ENCODE measurements at regions not wholly inside any gene's neighbourhood (a gene's known extent, or its start where the extent isn't known, plus 50 kb on each side); places are given as distances from the start of the nearest gene placed in this dataset.

- CTCF ChIA-PET, result no interaction called here
- H3K36me3 ChIP-seq (ENCODE audit: control insufficient read depth in 1 of 2, insufficient read depth in 2 of 2, low read length in 2 of 2), result no peaks in the 10 kb centered on the region
- H3K4me2 ChIP-seq (ENCODE audit: low read length), result no peak overlapping the region
- H3K27me3 ChIP-seq (ENCODE audit: insufficient read depth, low read length), result no peaks in the 10 kb centered on the region
- BruUV-seq (replicated peaks), result no TSS peak
- H3K4me1 ChIP-seq (ENCODE audit: control insufficient read depth in 1 of 2, insufficient read depth in 2 of 2, low read length in 2 of 2), result no peaks in the 10 kb centered on the region
- H2AFZ ChIP-seq (ENCODE audit: low read depth, low read length, poor library complexity, severe bottlenecking), result no peak overlapping the region
- POLR2A ChIA-PET, result no interaction called here
- no peaks in the 10 kb centered on the region for H3K79me2 ChIP-seq (ENCODE audit: insufficient read depth, low read length)
- intact Hi-C loops (cut with micrococcal nuclease), result no loop called here
- RAD21 ChIA-PET (ENCODE audit: low non-redundant PET in 1 of 2, low total read pairs in 2 of 2, uncharacterized antibody in 2 of 2, unreplicated experiment in 2 of 2), result no interaction called here
- DNase-seq (ENCODE audit: low read depth, low spot score) (no peak), ATAC-seq (no peak)
- H4K20me1 ChIP-seq (ENCODE audit: insufficient read depth), result no peaks in the 10 kb centered on the region
- no peak overlapping the region for H3K4me3 ChIP-seq (replicated peaks in 1 of 2; ENCODE audit: low read depth in 1 of 2, low read length in 2 of 2)
- H3K9me2 ChIP-seq (ENCODE audit: insufficient read depth), result no peaks in the 10 kb centered on the region
- H3K9ac ChIP-seq (ENCODE audit: low read length), result no peak overlapping the region
- no peaks in the 10 kb centered on the region for H3K9me3 ChIP-seq (ENCODE audit: control insufficient read depth in 1 of 2, insufficient read depth in 1 of 2, low read depth in 1 of 2, low read length in 2 of 2)
- H3K27ac ChIP-seq (ENCODE audit: low read depth, low read length), result no peak overlapping the region
- TF ChIP-seq ATF3 (IDR thresholded peaks at IDR 0.05) (no peak), POLR2AphosphoS5 (IDR thresholded peaks at IDR 0.05; ENCODE audit: low read depth, low read length) (no peak), JUND (IDR thresholded peaks at IDR 0.05) (no peak), ZNF274 (IDR thresholded peaks at IDR 0.05; ENCODE audit: low read depth, low read length) (no peak), FOSL1 (IDR thresholded peaks at IDR 0.05; ENCODE audit: low read depth) (no peak), EGR1 (IDR thresholded peaks at IDR 0.05; ENCODE audit: low read depth) (no peak), EZH2 (IDR thresholded peaks at IDR 0.05) (no peak), TCF7L2 (IDR thresholded peaks at IDR 0.05; ENCODE audit: borderline replicate concordance, extremely low read depth, insufficient read depth, insufficient read length) (no peak)
Measured at GRCh38 chrX:42491137-42491907, 286.6 kb downstream of the PPP1R2C start.

GRCh38 chrX:42490111-42490510 is 287.9 kb downstream of the PPP1R2C start:
- ChIA-PET RAD21 (ENCODE audit: low non-redundant PET in 1 of 2, low total read pairs in 2 of 2, uncharacterized antibody in 2 of 2, unreplicated experiment in 2 of 2) (no interaction called here), POLR2A (no interaction called here), CTCF (no interaction called here)
- Histone ChIP-seq H3K9ac (ENCODE audit: low read length) (no peak overlapping the region), H3K4me2 (ENCODE audit: low read length) (no peak overlapping the region), H2AFZ (ENCODE audit: low read depth, low read length, poor library complexity, severe bottlenecking) (no peak overlapping the region), H3K27me3 (ENCODE audit: insufficient read depth, low read length) (no peaks in the 10 kb centered on the region), H3K79me2 (ENCODE audit: insufficient read depth, low read length) (no peaks in the 10 kb centered on the region), H3K4me1 (ENCODE audit: control insufficient read depth in 1 of 2, insufficient read depth in 2 of 2, low read length in 2 of 2) (peaks cover 0 to 5% of the 10 kb centered on the region in 2 experiments; a peak in 1 of 4 replicates), H3K27ac (ENCODE audit: low read depth, low read length) (no peak overlapping the region), H3K9me2 (ENCODE audit: insufficient read depth) (no peaks in the 10 kb centered on the region), H3K4me3 (replicated peaks in 1 of 2; ENCODE audit: low read depth in 1 of 2, low read length in 2 of 2) (no peak overlapping the region), H3K36me3 (ENCODE audit: control insufficient read depth in 1 of 2, insufficient read depth in 2 of 2, low read length in 2 of 2) (no peaks in the 10 kb centered on the region), H3K9me3 (ENCODE audit: control insufficient read depth in 1 of 2, insufficient read depth in 1 of 2, low read depth in 1 of 2, low read length in 2 of 2) (no peaks in the 10 kb centered on the region), H4K20me1 (ENCODE audit: insufficient read depth) (no peaks in the 10 kb centered on the region)
- no peak for ATAC-seq
- no TSS peak for BruUV-seq (replicated peaks)
- intact Hi-C loops (cut with micrococcal nuclease), result no loop called here
- DNase-seq (ENCODE audit: low read depth, low spot score), result no peak
- no peak for TF ChIP-seq YY1 (IDR thresholded peaks at IDR 0.05; ENCODE audit: extremely low read depth, insufficient replicate concordance, low read depth, low read length)
- TF ChIP-seq EGR1 (IDR thresholded peaks at IDR 0.05; ENCODE audit: low read depth), result no peak
- no peak for TF ChIP-seq EZH2 (IDR thresholded peaks at IDR 0.05)
- no peak for TF ChIP-seq CBX3 (IDR thresholded peaks at IDR 0.05; ENCODE audit: low read depth)
- no peak for TF ChIP-seq ZNF274 (IDR thresholded peaks at IDR 0.05; ENCODE audit: low read depth, low read length)
- TF ChIP-seq SIN3A (IDR thresholded peaks at IDR 0.05; ENCODE audit: low read depth), result no peak
- no peak for TF ChIP-seq ZBTB33 (IDR thresholded peaks at IDR 0.05; ENCODE audit: extremely low read depth, insufficient replicate concordance, low read length)
- no peak for TF ChIP-seq REST (IDR thresholded peaks at IDR 0.05; ENCODE audit: low read depth)
- TF ChIP-seq ZFX (IDR thresholded peaks at IDR 0.05), result no peak
- TF ChIP-seq MAX (IDR thresholded peaks at IDR 0.05), result no peak
